ENCODE measurements at regions not wholly inside any gene's neighbourhood (a gene's known extent, or its start where the extent isn't known, plus 50 kb on each side); places are given as distances from the start of the nearest gene placed in this dataset.

DNA sequence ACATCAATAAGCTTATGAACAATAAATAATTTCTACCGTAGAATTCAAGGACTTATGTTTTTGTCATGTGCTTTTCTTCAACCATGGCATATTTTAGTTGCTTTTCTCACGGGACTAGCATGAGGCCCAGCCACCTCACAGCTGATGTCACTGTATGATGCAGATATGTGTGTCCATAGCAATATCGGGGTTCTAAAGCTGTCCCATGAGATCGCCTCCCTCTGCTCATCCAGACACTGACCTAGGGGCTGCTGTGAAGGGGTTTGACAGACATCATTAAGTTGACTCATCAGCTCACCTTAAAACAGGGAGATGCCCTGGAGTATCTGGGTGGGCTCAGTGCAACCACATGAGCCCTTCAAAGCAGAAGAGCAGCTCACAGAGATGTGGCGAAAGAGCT lies 210.3 kb upstream of the AJAP1 start:
- Histone ChIP-seq H3K4me1 (no peaks in the 10 kb centered on the region), H3K79me2 (no peaks in the 10 kb centered on the region), H3K4me2 (ENCODE audit: low read length) (no peak overlapping the region), H2AFZ (no peak overlapping the region), H3K27me3 (ENCODE audit: control insufficient read depth, insufficient read depth, low read length) (no peaks in the 10 kb centered on the region), H3K4me3 (ENCODE audit: low read depth, low read length) (no peak overlapping the region), H3K9ac (no peak overlapping the region), H3K36me3 (ENCODE audit: control insufficient read depth, insufficient read depth, low read length) (no peaks in the 10 kb centered on the region), H3K27ac (no peak overlapping the region), H3K9me3 (ENCODE audit: control insufficient read depth, low read length) (no peaks in the 10 kb centered on the region)
- TF ChIP-seq, protein P1, sequence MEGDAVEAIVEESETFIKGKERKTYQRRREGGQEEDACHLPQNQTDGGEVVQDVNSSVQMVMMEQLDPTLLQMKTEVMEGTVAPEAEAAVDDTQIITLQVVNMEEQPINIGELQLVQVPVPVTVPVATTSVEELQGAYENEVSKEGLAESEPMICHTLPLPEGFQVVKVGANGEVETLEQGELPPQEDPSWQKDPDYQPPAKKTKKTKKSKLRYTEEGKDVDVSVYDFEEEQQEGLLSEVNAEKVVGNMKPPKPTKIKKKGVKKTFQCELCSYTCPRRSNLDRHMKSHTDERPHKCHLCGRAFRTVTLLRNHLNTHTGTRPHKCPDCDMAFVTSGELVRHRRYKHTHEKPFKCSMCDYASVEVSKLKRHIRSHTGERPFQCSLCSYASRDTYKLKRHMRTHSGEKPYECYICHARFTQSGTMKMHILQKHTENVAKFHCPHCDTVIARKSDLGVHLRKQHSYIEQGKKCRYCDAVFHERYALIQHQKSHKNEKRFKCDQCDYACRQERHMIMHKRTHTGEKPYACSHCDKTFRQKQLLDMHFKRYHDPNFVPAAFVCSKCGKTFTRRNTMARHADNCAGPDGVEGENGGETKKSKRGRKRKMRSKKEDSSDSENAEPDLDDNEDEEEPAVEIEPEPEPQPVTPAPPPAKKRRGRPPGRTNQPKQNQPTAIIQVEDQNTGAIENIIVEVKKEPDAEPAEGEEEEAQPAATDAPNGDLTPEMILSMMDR (IDR thresholded peaks at IDR 0.05): no peak

DNA sequence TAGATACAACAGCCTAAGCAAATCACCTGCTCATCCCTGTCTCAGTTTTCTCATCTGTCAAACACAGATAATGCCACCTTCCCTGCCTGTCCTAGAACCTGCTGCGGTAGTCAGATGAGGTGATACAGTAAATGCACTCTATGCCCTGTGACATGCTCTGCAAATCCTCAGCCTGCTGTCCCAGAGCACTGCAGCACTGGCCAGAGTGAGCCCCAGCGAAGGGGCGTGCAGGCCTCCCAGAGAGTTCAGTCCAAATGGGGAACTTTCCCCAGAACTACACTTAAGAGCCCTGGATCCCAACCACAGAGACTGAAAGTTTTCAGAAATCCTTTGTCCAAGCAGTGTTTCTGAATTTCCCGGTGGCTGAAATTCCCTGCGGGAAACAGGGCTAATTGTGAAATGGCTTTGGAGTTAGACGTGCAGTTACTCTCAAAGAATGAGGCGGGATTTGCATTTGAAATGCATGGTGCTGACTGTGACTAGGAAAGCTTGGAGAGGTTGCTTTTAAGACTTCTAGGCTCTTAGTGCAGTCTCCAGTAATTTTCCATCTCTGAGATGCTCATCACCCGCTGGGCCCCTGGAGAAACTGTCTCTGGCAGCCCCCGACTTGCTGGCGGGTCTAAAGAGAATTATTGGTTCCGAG lies 206.5 kb upstream of the AJAP1 start:
- H3K27ac ChIP-seq: no peak overlapping the region
- H3K36me3 ChIP-seq (ENCODE audit: control insufficient read depth, insufficient read depth, low read length): no peaks in the 10 kb centered on the region
- H3K9me3 ChIP-seq (ENCODE audit: control insufficient read depth, low read length): no peaks in the 10 kb centered on the region
- H3K9ac ChIP-seq: no peak overlapping the region
- H2AFZ ChIP-seq: no peak overlapping the region
- H3K4me3 ChIP-seq (ENCODE audit: low read depth, low read length): no peak overlapping the region
- H3K4me2 ChIP-seq (ENCODE audit: low read length): no peak overlapping the region
- no peaks in the 10 kb centered on the region for H3K4me1 ChIP-seq
- TF ChIP-seq, protein P1 (IDR thresholded peaks at IDR 0.05): no peak
- H3K79me2 ChIP-seq: no peaks in the 10 kb centered on the region
- no peaks in the 10 kb centered on the region for H3K27me3 ChIP-seq (ENCODE audit: control insufficient read depth, insufficient read depth, low read length)

DNA sequence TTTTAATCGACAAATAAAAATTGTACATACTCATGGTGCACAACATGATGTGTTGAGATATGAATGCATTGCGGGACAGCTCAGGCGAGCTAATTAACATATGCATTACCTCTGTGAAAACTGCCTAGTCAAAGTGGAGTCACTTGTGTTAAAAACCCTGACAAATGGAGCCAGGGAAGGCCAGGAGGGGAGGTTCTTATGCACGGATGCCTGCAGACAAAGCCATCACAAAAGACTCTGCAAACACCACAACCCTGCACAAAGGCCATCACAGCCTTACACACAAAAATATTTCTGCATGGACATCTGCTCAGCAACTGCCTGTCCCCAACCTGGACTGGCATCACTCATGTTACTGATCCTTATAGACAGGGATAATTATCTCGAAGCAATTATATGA lies 204.4 kb upstream of the AJAP1 start:
- H3K27me3 ChIP-seq (ENCODE audit: control insufficient read depth, insufficient read depth, low read length): no peaks in the 10 kb centered on the region
- no peak overlapping the region for H3K9ac ChIP-seq
- no peaks in the 10 kb centered on the region for H3K4me1 ChIP-seq
- H2AFZ ChIP-seq: no peak overlapping the region
- no peak overlapping the region for H3K27ac ChIP-seq
- no peaks in the 10 kb centered on the region for H3K36me3 ChIP-seq (ENCODE audit: control insufficient read depth, insufficient read depth, low read length)
- no peaks in the 10 kb centered on the region for H3K79me2 ChIP-seq
- TF ChIP-seq, protein P1 (IDR thresholded peaks at IDR 0.05): no peak
- H3K4me2 ChIP-seq (ENCODE audit: low read length): no peak overlapping the region
- H3K4me3 ChIP-seq (ENCODE audit: low read depth, low read length): no peak overlapping the region
- no peaks in the 10 kb centered on the region for H3K9me3 ChIP-seq (ENCODE audit: control insufficient read depth, low read length)

DNA sequence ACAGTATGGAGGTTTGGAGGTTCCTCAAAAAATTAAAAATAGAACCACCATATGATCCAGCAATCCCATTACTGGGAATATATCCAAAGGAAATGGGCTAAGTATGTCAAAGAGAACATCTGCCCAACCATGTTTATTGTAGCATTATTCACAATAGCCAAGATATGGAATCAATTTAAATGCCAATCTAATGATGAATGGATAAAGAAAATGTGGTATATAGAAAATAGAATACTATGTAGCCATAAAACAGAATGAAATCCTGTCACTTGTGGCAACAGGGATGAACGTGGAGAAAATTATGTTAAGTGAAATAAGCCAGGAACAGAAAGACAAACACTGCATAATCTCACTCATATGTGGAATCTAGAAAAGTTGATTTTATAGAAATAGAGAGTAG lies 201.7 kb upstream of the AJAP1 start:
- Histone ChIP-seq H3K27me3 (ENCODE audit: control insufficient read depth, insufficient read depth, low read length) (no peaks in the 10 kb centered on the region), H2AFZ (no peak overlapping the region), H3K79me2 (no peaks in the 10 kb centered on the region), H3K4me3 (ENCODE audit: low read depth, low read length) (no peak overlapping the region), H3K4me2 (ENCODE audit: low read length) (no peak overlapping the region), H3K9ac (no peak overlapping the region), H3K27ac (no peak overlapping the region), H3K9me3 (ENCODE audit: control insufficient read depth, low read length) (no peaks in the 10 kb centered on the region), H3K4me1 (no peaks in the 10 kb centered on the region), H3K36me3 (ENCODE audit: control insufficient read depth, insufficient read depth, low read length) (no peaks in the 10 kb centered on the region)
- TF ChIP-seq, protein P1 (IDR thresholded peaks at IDR 0.05): no peak

DNA sequence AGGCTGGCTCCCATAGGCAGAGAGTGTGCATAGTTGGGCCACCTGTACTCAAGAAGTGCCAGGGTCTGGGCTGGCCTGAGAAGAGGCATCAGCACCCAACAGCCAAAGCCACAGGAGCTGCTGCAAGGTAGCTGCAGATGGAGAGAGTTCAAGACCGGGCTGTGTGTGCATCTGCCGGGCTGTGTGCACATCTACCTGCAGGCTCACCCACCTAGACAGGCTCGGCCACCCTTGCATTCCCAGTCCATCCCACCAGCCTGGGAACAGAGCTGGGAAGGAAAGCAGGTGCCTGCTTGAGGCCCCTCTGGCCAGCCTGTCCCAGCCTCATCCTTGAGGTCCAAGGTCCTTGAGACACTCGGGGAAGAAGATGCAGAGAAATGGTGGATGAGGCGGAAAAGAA lies 194.4 kb upstream of the AJAP1 start:
- no peak overlapping the region for H3K9ac ChIP-seq
- no peaks in the 10 kb centered on the region for H3K9me3 ChIP-seq (ENCODE audit: control insufficient read depth, low read length)
- no peaks in the 10 kb centered on the region for H3K4me1 ChIP-seq
- no peaks in the 10 kb centered on the region for H3K36me3 ChIP-seq (ENCODE audit: control insufficient read depth, insufficient read depth, low read length)
- H2AFZ ChIP-seq: no peak overlapping the region
- H3K27me3 ChIP-seq (ENCODE audit: control insufficient read depth, insufficient read depth, low read length): no peaks in the 10 kb centered on the region
- no peak overlapping the region for H3K4me2 ChIP-seq (ENCODE audit: low read length)
- no peaks in the 10 kb centered on the region for H3K79me2 ChIP-seq
- no peak overlapping the region for H3K27ac ChIP-seq
- TF ChIP-seq, protein P1 (IDR thresholded peaks at IDR 0.05): no peak
- no peak overlapping the region for H3K4me3 ChIP-seq (ENCODE audit: low read depth, low read length)

Data from parathyroid adenoma (tissue), 2 donors.